Stimulated activated CD8-positive, alpha-beta memory T cell treated with anti-CD3 and anti-CD28 coated beads, Interleukin-2, amount 100 ng/mL, for 1 hour (primary cell): ENCODE measurements at regions not wholly inside any gene's neighbourhood (a gene's known extent, or its start where the extent isn't known, plus 50 kb on each side); places are given as distances from the start of the nearest gene placed in this dataset.
"Not testable (repeated sequence)": the region's sequence is repeated elsewhere in the genome, so short reads cannot be mapped to it uniquely, and the experiment has no call there.

Experiments
- DNase-seq, 2 donors: peaks; one replicate each; pipeline ENCODE4 v3.0.0-alpha.2; 2020; ENCODE audit warnings: low read depth in 2 of 2

- no peak for DNase-seq
Observed at GRCh38 chr2:42974169-42974720, 181.9 kb upstream of the HAAO start.

GRCh38 chr2:42973726-42974125 is 181.3 kb upstream of the HAAO start:
- no peak for DNase-seq

- DNase-seq, result not testable (repeated sequence)
Observed at GRCh38 chr2:42972933-42973516, 180.6 kb upstream of the HAAO start.

GRCh38 chr2:42971947-42972736 is 179.8 kb upstream of the HAAO start:
- DNase-seq, result no peak

- no peak for DNase-seq
Observed at GRCh38 chr2:42971381-42971780, 179.0 kb upstream of the HAAO start.

GRCh38 chr2:42970151-42970550 is 177.8 kb upstream of the HAAO start:
- no peak for DNase-seq

GRCh38 chr2:42969231-42970150 is 177.1 kb upstream of the HAAO start:
- no peak for DNase-seq

- DNase-seq, result no peak
Observed at GRCh38 chr2:42967959-42968674, 175.7 kb upstream of the HAAO start.

- DNase-seq, result no peak
Observed at GRCh38 chr2:42965910-42966309, 173.5 kb upstream of the HAAO start.

GRCh38 chr2:42965196-42965595 is 172.8 kb upstream of the HAAO start:
- no peak for DNase-seq

- no peak for DNase-seq
Observed at GRCh38 chr2:42964439-42965083, 172.2 kb upstream of the HAAO start.

GRCh38 chr2:42963452-42964068 is 171.2 kb upstream of the HAAO start:
- no peak for DNase-seq

- DNase-seq, result no peak
Observed at GRCh38 chr2:42962508-42962953, 170.1 kb upstream of the HAAO start.

- DNase-seq, result no peak
Observed at GRCh38 chr2:42961961-42962360, 169.6 kb upstream of the HAAO start.

GRCh38 chr2:42961385-42961811 is 169.0 kb upstream of the HAAO start:
- no peak for DNase-seq

- DNase-seq, result no peak
Observed at GRCh38 chr2:42960842-42961180, 168.4 kb upstream of the HAAO start.

GRCh38 chr2:42960002-42960841 is 167.8 kb upstream of the HAAO start:
- DNase-seq, result no peak

- no peak for DNase-seq
Observed at GRCh38 chr2:42959234-42960001, 167.0 kb upstream of the HAAO start.

- no peak for DNase-seq
Observed at GRCh38 chr2:42958741-42959233, 166.4 kb upstream of the HAAO start.
